Effector memory CD8-positive, alpha-beta T cell (primary cell): ENCODE measurements at regions not wholly inside any gene's neighbourhood (a gene's known extent, or its start where the extent isn't known, plus 50 kb on each side); places are given as distances from the start of the nearest gene placed in this dataset.

Source experiments
- ATAC-seq: fragments of 150-1000 bp; cut with Tn5 transposase; replicated peaks from 2 replicates; pipeline ENCODE4 v1.10.0; 2021; ENCODE audit warnings: mild to moderate bottlenecking, moderate library complexity
- DNase-seq, 3 experiments: peaks; one replicate each; pipeline ENCODE4 v3.0.0; 2021
- H3K27ac Mint-ChIP-seq, 2 donors: one replicate each; pipeline ENCODE4 v1.8.0; 2022; ENCODE audit warnings: mild to moderate bottlenecking in 2 of 2, mixed read lengths in 2 of 2, moderate library complexity in 2 of 2
- H3K27me3 Mint-ChIP-seq, 2 donors: one replicate each; pipeline ENCODE4 v1.8.0; 2022; ENCODE audit warnings: mixed read lengths in 2 of 2
- H3K36me3 Mint-ChIP-seq: one replicate; pipeline ENCODE4 v1.8.0; 2022; ENCODE audit warnings: mild to moderate bottlenecking, moderate library complexity, mixed read lengths; ENCODE audit not compliant: insufficient read depth
- H3K4me1 Mint-ChIP-seq, 2 donors: one replicate each; pipeline ENCODE4 v1.8.0; 2022; ENCODE audit warnings: low read depth in 2 of 2, mixed read lengths in 2 of 2
- H3K4me3 Mint-ChIP-seq, 2 donors: one replicate each; pipeline ENCODE4 v1.8.0; 2022; ENCODE audit warnings: mild to moderate bottlenecking in 2 of 2, mixed read lengths in 2 of 2, moderate library complexity in 2 of 2
- H3K9me3 Mint-ChIP-seq, 2 donors: one replicate each; pipeline ENCODE4 v1.8.0; 2022; ENCODE audit warnings: mixed read lengths in 2 of 2

DNA sequence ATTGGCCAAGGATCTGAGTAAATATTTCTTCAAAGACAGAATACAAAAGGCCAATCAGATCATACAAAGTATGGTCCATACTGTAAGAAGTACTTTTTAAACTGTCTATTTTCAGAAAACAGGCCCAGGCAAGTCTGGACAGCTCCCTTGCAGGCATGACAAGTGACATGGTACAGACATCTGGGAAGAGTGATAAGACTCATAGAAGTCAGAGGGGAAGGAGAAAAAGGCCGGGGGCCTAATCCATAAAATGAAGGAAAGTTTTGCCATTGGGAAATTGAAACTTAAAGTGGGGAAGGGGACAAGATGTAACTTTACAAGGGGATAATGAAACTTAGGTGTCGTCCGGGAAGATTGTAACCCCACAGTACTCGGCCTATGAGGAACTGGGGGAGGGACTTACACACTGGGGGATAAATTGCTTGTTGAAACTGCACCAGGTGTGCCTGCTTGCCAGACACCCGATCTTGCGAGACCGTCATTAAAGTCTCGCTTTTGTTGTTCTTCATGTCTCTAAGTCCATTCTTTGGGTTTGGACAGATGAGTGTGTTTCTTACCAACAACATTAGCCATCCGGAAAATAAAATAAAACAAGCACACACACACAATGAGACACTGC lies 684.0 kb downstream of the CDH11 start:
- no peaks in the 10 kb centered on the region for H3K36me3 Mint-ChIP-seq
- no peak for ATAC-seq
- no peak for DNase-seq
- no peaks in the 10 kb centered on the region for H3K4me1 Mint-ChIP-seq
- no peaks in the 10 kb centered on the region for H3K27me3 Mint-ChIP-seq
- no peak overlapping the region for H3K27ac Mint-ChIP-seq
- H3K9me3 Mint-ChIP-seq = peaks cover 12 to 21% of the 10 kb centered on the region in 2 donors
- no peak overlapping the region for H3K4me3 Mint-ChIP-seq

GRCh38 chr16:64434526-64435069 lies 687.3 kb downstream of the CDH11 start:
- Mint-ChIP-seq H3K27me3 (no peaks in the 10 kb centered on the region), H3K36me3 (no peaks in the 10 kb centered on the region), H3K9me3 (peaks cover 12 to 23% of the 10 kb centered on the region in 2 donors), H3K27ac (no peak overlapping the region), H3K4me1 (no peaks in the 10 kb centered on the region), H3K4me3 (no peak overlapping the region)
- DNase-seq (no peak), ATAC-seq (no peak)

DNA sequence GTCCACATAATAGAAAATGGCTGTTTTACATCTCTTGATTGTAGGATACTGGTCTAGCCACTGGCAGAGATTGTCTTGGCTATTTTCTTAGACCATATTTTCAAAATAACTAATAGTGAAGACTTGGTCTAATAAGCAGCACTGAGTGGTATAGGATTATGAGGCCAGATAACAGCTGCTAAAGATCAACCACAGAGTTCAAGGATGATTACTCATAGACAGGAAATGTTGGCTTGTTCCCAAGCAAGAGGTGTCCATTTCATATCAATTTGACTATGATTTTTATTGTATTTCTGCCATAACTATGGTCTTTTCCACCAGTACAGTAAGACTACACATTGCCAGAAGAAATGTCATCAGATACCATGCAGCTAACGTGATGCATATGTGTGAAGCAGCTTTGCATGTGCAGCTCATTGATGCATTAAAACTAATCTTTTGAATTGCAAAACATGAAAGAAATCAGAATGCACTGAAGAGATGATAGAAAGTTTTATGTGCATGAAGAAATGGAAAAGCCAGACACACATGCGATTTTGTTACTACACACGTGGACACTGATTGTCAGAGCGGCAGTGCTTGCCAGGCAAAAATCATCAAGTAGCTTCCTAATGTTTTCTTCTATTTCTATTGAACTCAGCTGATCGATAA lies 693.3 kb downstream of the CDH11 start:
- Mint-ChIP-seq H3K27me3 (no peaks in the 10 kb centered on the region), H3K9me3 (peaks cover 16 to 17% of the 10 kb centered on the region in 2 donors), H3K27ac (no peak overlapping the region), H3K36me3 (no peaks in the 10 kb centered on the region), H3K4me1 (no peaks in the 10 kb centered on the region), H3K4me3 (no peak overlapping the region)
- DNase-seq = no peak
- no peak for ATAC-seq

GRCh38 chr16:64426131-64426666 lies 695.7 kb downstream of the CDH11 start:
- Mint-ChIP-seq H3K4me1 (no peaks in the 10 kb centered on the region), H3K9me3 (peaks cover 0 to 10% of the 10 kb centered on the region in 2 donors), H3K4me3 (no peak overlapping the region), H3K36me3 (no peaks in the 10 kb centered on the region), H3K27ac (no peak overlapping the region), H3K27me3 (no peaks in the 10 kb centered on the region)
- ATAC-seq = no peak
- DNase-seq = no peak

- ATAC-seq (no peak), DNase-seq (no peak)
- Mint-ChIP-seq H3K4me1 (no peaks in the 10 kb centered on the region), H3K9me3 (peaks cover 0 to 10% of the 10 kb centered on the region in 2 donors), H3K27ac (no peak overlapping the region), H3K36me3 (no peaks in the 10 kb centered on the region), H3K27me3 (no peaks in the 10 kb centered on the region), H3K4me3 (no peak overlapping the region)
Measured at GRCh38 chr16:64425381-64425780, 696.5 kb downstream of the CDH11 start.

GRCh38 chr16:64422259-64422658 lies 699.6 kb downstream of the CDH11 start:
- Mint-ChIP-seq H3K9me3 (peaks cover 7 to 15% of the 10 kb centered on the region in 2 donors), H3K4me1 (no peaks in the 10 kb centered on the region)

DNA sequence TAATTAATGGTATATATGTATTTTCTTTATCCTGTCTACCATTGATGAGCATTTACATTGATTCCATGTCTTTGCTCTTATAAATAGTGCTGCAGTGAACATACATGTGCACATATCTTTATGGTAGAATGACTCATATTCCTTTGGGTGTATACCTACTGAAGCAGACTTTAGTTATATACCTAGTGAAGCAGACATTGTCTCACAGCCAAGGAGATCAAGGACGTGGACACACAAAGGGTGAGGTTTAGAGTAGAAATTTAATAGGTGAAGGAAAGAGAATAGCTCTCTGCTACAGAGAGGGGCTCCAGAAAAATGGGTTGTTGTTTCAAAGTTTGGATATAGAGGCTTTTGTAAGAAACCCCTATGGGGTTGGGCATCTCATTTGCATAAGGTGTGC lies 700.3 kb downstream of the CDH11 start:
- no peaks in the 10 kb centered on the region for H3K4me1 Mint-ChIP-seq
- H3K27me3 Mint-ChIP-seq = no peaks in the 10 kb centered on the region
- ATAC-seq = no peak
- no peak for DNase-seq
- H3K9me3 Mint-ChIP-seq = peaks cover 7 to 12% of the 10 kb centered on the region in 2 donors
- H3K27ac Mint-ChIP-seq = no peak overlapping the region
- no peaks in the 10 kb centered on the region for H3K36me3 Mint-ChIP-seq
- no peak overlapping the region for H3K4me3 Mint-ChIP-seq

More at GRCh38 chr16:64422259-64422658, 699.6 kb downstream of the CDH11 start:
- H3K4me3 Mint-ChIP-seq = no peak overlapping the region
- no peak for DNase-seq
- no peaks in the 10 kb centered on the region for H3K36me3 Mint-ChIP-seq
- no peak overlapping the region for H3K27ac Mint-ChIP-seq
- ATAC-seq = no peak
- H3K27me3 Mint-ChIP-seq = no peaks in the 10 kb centered on the region

- H3K9me3 Mint-ChIP-seq = peaks cover 12 to 16% of the 10 kb centered on the region in 2 donors
Measured at GRCh38 chr16:64419832-64420231, 702.0 kb downstream of the CDH11 start.

DNA sequence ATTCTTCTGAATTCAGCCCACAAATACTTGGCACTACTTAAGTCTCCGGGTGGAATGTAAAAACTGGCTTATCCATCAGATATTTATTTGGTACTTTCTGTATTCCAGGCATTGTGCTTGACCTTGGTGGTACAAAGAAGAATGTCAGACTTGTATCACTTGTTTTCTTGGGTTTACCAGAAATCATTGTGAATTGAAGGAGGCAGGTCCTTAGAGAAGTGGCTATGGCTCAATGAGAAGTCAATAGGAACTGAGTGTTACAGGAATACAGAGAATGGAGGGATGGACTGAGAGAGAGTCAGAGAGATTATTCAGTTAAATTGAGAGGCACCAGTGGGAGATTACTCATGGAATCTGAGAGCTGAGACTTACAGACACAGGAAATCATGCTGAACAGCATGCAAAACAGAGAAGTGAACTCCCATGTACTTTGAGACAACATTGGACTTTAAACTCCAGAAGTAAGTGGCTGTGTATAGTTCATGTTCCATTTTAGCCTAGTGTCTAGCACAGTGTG lies 704.1 kb downstream of the CDH11 start:
- Mint-ChIP-seq H3K4me1 (no peaks in the 10 kb centered on the region), H3K27ac (no peak overlapping the region), H3K4me3 (no peak overlapping the region), H3K36me3 (no peaks in the 10 kb centered on the region), H3K27me3 (no peaks in the 10 kb centered on the region), H3K9me3 (peaks cover 9 to 24% of the 10 kb centered on the region in 2 donors)
- DNase-seq (no peak), ATAC-seq (no peak)

More at GRCh38 chr16:64419832-64420231, 702.0 kb downstream of the CDH11 start:
- no peaks in the 10 kb centered on the region for H3K27me3 Mint-ChIP-seq
- no peaks in the 10 kb centered on the region for H3K4me1 Mint-ChIP-seq
- H3K27ac Mint-ChIP-seq = no peak overlapping the region
- no peak overlapping the region for H3K4me3 Mint-ChIP-seq
- no peak for ATAC-seq
- DNase-seq = no peak
- H3K36me3 Mint-ChIP-seq = no peaks in the 10 kb centered on the region

DNA sequence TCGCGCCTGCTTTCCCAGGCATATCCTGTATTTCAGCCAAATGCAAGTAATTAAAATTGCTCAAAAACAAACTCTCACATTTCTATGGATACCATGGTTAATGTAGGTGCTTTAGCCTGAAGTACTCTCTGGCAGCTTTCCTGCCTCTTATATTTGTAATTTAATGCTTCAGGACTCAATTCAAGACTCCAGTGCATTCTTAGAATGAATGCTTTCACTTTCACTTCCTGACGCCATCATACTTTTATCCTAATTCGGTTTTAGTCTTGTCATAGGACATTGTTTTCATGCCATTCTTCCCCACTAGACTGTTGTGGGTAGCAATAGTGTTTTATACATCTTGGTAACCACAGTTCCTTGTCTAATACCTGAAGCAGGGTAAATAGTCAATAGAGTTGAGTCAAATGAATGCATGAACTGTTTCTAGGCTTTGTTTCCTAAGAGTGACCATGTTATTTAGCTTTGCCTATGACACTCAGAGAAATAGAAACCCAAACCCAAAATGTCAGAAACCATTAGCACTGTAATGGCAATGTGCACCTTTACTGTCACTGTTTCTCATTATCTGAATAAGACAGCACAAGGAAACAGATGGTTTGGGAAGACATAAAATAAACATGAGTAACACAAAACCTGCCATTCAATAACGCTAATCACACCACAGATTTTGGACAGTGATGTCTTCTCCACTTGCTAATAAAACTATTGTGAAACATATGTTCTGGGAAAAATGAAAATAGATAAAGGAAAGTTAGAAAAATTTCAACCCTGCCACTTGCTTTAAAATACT lies 705.5 kb downstream of the CDH11 start:
- DNase-seq = no peak
- H3K4me1 Mint-ChIP-seq = no peaks in the 10 kb centered on the region
- H3K9me3 Mint-ChIP-seq = peaks cover 9 to 24% of the 10 kb centered on the region in 2 donors
- H3K36me3 Mint-ChIP-seq = no peaks in the 10 kb centered on the region
- H3K27me3 Mint-ChIP-seq = no peaks in the 10 kb centered on the region
- no peak for ATAC-seq
- H3K27ac Mint-ChIP-seq = peak overlapping the region in 1 of 2 donors; percentile 50
- peak overlapping the region in 1 of 2 donors; percentile 40 for H3K4me3 Mint-ChIP-seq

DNA sequence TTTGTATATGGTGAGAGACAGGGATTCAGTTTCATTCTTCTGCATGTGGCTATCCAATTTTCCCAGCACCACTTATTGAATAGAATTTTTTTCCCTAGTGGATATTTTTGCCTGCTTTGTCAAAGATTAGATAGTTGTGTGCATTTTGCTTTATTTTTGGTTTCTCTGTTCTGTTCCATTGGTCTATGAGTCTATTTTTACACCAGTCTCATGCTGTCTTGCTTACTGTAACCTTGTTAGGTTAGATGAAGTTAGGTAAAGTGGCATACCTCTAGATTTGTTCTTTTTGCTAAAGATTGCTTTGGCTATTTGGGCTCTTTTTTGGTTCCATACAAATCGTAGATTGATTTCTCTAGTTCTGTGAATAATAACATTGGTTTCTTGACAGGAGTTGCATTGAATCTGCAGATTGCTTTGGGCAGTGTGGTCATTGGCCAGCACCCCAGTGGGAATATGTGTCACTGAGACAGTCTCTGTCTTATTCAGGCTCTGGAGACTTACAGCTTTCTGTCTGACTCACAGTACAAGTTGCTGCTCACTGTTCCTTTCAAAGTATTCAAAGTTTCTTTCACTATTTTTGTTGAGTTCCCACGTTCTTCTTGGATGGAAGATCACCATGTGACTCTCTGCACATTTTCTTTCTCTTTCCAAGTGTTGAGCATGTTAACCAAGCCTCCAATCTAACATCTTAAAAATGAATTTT lies 709.1 kb downstream of the CDH11 start:
- H3K4me3 Mint-ChIP-seq = no peak overlapping the region
- H3K4me1 Mint-ChIP-seq = no peaks in the 10 kb centered on the region
- no peak overlapping the region for H3K27ac Mint-ChIP-seq
- H3K9me3 Mint-ChIP-seq = peaks cover 9 to 17% of the 10 kb centered on the region in 2 donors
- no peaks in the 10 kb centered on the region for H3K36me3 Mint-ChIP-seq
- no peaks in the 10 kb centered on the region for H3K27me3 Mint-ChIP-seq
- ATAC-seq (no peak), DNase-seq (no peak)

DNA sequence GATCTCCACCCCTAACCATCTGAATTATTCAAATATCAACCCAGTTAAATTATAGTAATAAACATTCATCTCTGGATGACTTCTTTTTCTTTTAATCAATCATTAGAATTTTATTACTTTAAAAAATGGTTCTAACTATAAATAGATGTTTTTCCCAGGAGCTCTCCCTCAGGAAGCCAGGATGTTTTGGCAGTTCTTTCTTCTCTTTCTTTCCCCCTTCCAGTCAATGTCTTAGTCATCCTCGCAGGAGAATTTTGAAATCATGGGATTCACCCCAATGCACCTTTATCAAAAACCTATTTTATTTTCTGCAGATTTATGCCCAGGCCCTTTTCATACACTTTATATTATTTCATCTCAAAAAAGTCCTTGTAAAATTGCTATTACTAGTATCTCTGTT lies 711.6 kb downstream of the CDH11 start:
- Mint-ChIP-seq H3K36me3 (no peaks in the 10 kb centered on the region), H3K27me3 (no peaks in the 10 kb centered on the region), H3K4me3 (no peak overlapping the region), H3K9me3 (peaks cover 9 to 18% of the 10 kb centered on the region in 2 donors), H3K4me1 (no peaks in the 10 kb centered on the region), H3K27ac (no peak overlapping the region)
- DNase-seq (no peak), ATAC-seq (no peak)

DNA sequence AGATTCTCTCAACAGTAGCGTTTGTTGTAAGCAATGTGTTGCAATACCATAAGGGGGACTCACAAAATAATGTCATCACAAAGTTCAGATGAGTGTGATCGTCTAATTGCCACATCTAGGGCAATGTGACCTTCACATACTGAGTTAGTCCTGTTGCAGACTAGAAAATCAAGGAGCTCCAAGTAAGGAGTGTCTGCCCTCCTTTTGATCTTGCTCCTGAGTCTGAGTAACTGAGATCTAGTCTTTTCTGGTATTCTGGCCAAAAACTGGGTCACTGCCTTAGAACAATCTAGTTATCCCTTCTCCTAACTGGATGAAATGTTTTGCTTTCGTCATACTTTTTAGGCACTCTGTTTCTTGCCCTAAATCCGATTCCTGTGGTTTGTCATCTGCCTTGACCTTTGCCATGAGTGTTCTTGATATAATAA lies 712.1 kb downstream of the CDH11 start:
- no peak overlapping the region for H3K27ac Mint-ChIP-seq
- no peaks in the 10 kb centered on the region for H3K27me3 Mint-ChIP-seq
- ATAC-seq (no peak), DNase-seq (no peak)
- no peaks in the 10 kb centered on the region for H3K36me3 Mint-ChIP-seq
- H3K4me3 Mint-ChIP-seq = no peak overlapping the region
- peaks cover 9 to 15% of the 10 kb centered on the region in 2 donors for H3K9me3 Mint-ChIP-seq
- H3K4me1 Mint-ChIP-seq = no peaks in the 10 kb centered on the region
